SU-DHL-6 (cell line): ENCODE measurements at regions not wholly inside any gene's neighbourhood (a gene's known extent, or its start where the extent isn't known, plus 50 kb on each side); places are given as distances from the start of the nearest gene placed in this dataset.

ENCODE experiments used
- H2AFZ ChIP-seq: fragments of 200-600 bp; sonication (generic); 2 replicates; pipeline ENCODE4 v1.6.1; 2014; ENCODE audit warnings: low read depth, mild to moderate bottlenecking, moderate library complexity, mixed read lengths, antibody characterized with exemption, low read length; ENCODE audit not compliant: severe bottlenecking
- H3F3A ChIP-seq: fragments of 200-600 bp; shearing (Covaris generic); 2 replicates; pipeline ENCODE4 v1.6.0; 2016; ENCODE audit warnings: antibody characterized with exemption, mild to moderate bottlenecking; ENCODE audit not compliant: insufficient read depth
- H3K27ac ChIP-seq: fragments of 200-600 bp; sonication (generic); 2 replicates; pipeline ENCODE4 v1.5.1; 2016; ENCODE audit warnings: low read depth, mild to moderate bottlenecking, low read length, moderate library complexity, mixed read lengths
- H3K27me3 ChIP-seq: fragments of 200-600 bp; sonication (generic), shearing (Covaris generic); 2 replicates; pipeline ENCODE4 v1.6.0; 2014; ENCODE audit warnings: mild to moderate bottlenecking, low read length
- H3K36me3 ChIP-seq: fragments of 200-600 bp; sonication (generic); 2 replicates; pipeline ENCODE4 v1.6.1; 2014; ENCODE audit warnings: mild to moderate bottlenecking, low read length, mixed read lengths
- H3K4me2 ChIP-seq: fragments of 300-600, 200-600 bp; shearing (Covaris generic), sonication (generic); 2 replicates; pipeline ENCODE4 v1.6.0; 2014; ENCODE audit warnings: low read length, low read depth, mild to moderate bottlenecking; ENCODE audit not compliant: poor library complexity, severe bottlenecking
- H3K4me3 ChIP-seq: fragments of 200-600 bp; sonication (generic); 2 replicates; pipeline ENCODE4 v1.5.1; 2014; ENCODE audit warnings: antibody characterized with exemption, low read length, mild to moderate bottlenecking, mixed read lengths; ENCODE audit not compliant: insufficient read depth, poor library complexity, severe bottlenecking
- H3K79me2 ChIP-seq: fragments of 200-600 bp; sonication (generic); 2 replicates; pipeline ENCODE4 v1.6.1; 2014; ENCODE audit warnings: mild to moderate bottlenecking, low read length, moderate library complexity; ENCODE audit not compliant: insufficient read depth
- H3K9ac ChIP-seq: fragments of 200-600 bp; sonication (generic); 2 replicates; pipeline ENCODE4 v1.7.0; 2014; ENCODE audit warnings: mild to moderate bottlenecking, low read length
- H3K9me2 ChIP-seq: fragments of 200-600 bp; sonication (generic); replicated peaks from 2 replicates; pipeline ENCODE4 v1.6.1; 2014; ENCODE audit warnings: low read length; ENCODE audit not compliant: insufficient read depth
- H3K9me3 ChIP-seq: fragments of 200-600 bp; sonication (generic); 2 replicates; pipeline ENCODE4 v1.6.1; 2014; ENCODE audit warnings: low read length, mixed read lengths; ENCODE audit not compliant: insufficient read depth
- H4K20me1 ChIP-seq: fragments of 200-600 bp; sonication (generic); 2 replicates; pipeline ENCODE4 v1.6.1; 2014; ENCODE audit warnings: low read depth, mild to moderate bottlenecking, antibody characterized with exemption, low read length, moderate library complexity, mixed read lengths
- CTCF ChIP-seq: fragments of 200-600 bp; sonication (generic); IDR thresholded peaks from one replicate; pipeline ENCODE4 v1.5.1; 2017; ENCODE audit warnings: antibody characterized with exemption, mild to moderate bottlenecking, low read length, moderate library complexity; ENCODE audit not compliant: insufficient read depth, poor library complexity, severe bottlenecking
- EZH2phosphoT487 ChIP-seq: fragments of 200-600 bp; sonication (generic), shearing (Covaris generic); conservative IDR thresholded peaks from 2 replicates; pipeline ENCODE4 v1.6.1; 2018; ENCODE audit warnings: mild to moderate bottlenecking, antibody characterized with exemption, low read length, moderate library complexity, mixed read lengths

GRCh38 chr1:99544328-99544727 lies 101.6 kb upstream of the PALMD start:
- H3K9ac ChIP-seq, result no peak overlapping the region
- H3K79me2 ChIP-seq, result no peaks in the 10 kb centered on the region
- H3K9me2 ChIP-seq, result no peaks in the 10 kb centered on the region
- no peak overlapping the region for H3K4me3 ChIP-seq
- no peaks in the 10 kb centered on the region for H3K27me3 ChIP-seq
- no peak overlapping the region for H2AFZ ChIP-seq
- TF ChIP-seq CTCF (no peak), EZH2phosphoT487 (no peak)
- no peaks in the 10 kb centered on the region for H3K9me3 ChIP-seq
- no peak overlapping the region for H3K4me2 ChIP-seq
- no peaks in the 10 kb centered on the region for H3K36me3 ChIP-seq
- H3K27ac ChIP-seq, result no peak overlapping the region
- H4K20me1 ChIP-seq, result no peaks in the 10 kb centered on the region
- H3F3A ChIP-seq, result no peaks in the 10 kb centered on the region

- H3K9me2 ChIP-seq, result no peaks in the 10 kb centered on the region
- H4K20me1 ChIP-seq, result no peaks in the 10 kb centered on the region
- TF ChIP-seq CTCF (no peak), EZH2phosphoT487 (no peak)
- no peaks in the 10 kb centered on the region for H3K36me3 ChIP-seq
- no peak overlapping the region for H3K4me2 ChIP-seq
- H2AFZ ChIP-seq, result no peak overlapping the region
- no peak overlapping the region for H3K4me3 ChIP-seq
- H3K9me3 ChIP-seq, result no peaks in the 10 kb centered on the region
- no peaks in the 10 kb centered on the region for H3K27me3 ChIP-seq
- no peak overlapping the region for H3K27ac ChIP-seq
- no peaks in the 10 kb centered on the region for H3K79me2 ChIP-seq
- no peak overlapping the region for H3K9ac ChIP-seq
- no peaks in the 10 kb centered on the region for H3F3A ChIP-seq
Measured at GRCh38 chr1:99546432-99547416, 99.2 kb upstream of the PALMD start.

GRCh38 chr1:99548943-99549605 lies 96.8 kb upstream of the PALMD start:
- Histone ChIP-seq H3K4me2 (no peak overlapping the region), H3K9me2 (no peaks in the 10 kb centered on the region), H4K20me1 (no peaks in the 10 kb centered on the region), H3F3A (no peaks in the 10 kb centered on the region), H3K4me3 (no peak overlapping the region), H3K79me2 (no peaks in the 10 kb centered on the region), H3K36me3 (no peaks in the 10 kb centered on the region), H2AFZ (no peak overlapping the region), H3K27me3 (no peaks in the 10 kb centered on the region), H3K9ac (no peak overlapping the region), H3K9me3 (no peaks in the 10 kb centered on the region), H3K27ac (no peak overlapping the region)
- TF ChIP-seq CTCF (no peak), EZH2phosphoT487 (no peak)
